ENCODE measurements at regions not wholly inside any gene's neighbourhood (a gene's known extent, or its start where the extent isn't known, plus 50 kb on each side); places are given as distances from the start of the nearest gene placed in this dataset.

GRCh38 chr20:18904192-18904591 lies 90.6 kb downstream of the SCP2D1 start:
- Histone ChIP-seq H4K20me1 (ENCODE audit: insufficient read depth, low read length) (no peaks in the 10 kb centered on the region), H3K79me2 (ENCODE audit: insufficient read depth, low read length) (no peaks in the 10 kb centered on the region), H3K27ac (ENCODE audit: low read depth, low read length) (no peak overlapping the region), H3K4me2 (ENCODE audit: insufficient read depth, low read length) (no peak overlapping the region), H3K9me3 (ENCODE audit: low read depth, low read length) (no peaks in the 10 kb centered on the region), H3K36me3 (ENCODE audit: insufficient read depth, low read length) (no peaks in the 10 kb centered on the region), H3K4me1 (ENCODE audit: insufficient read depth, low read length) (no peaks in the 10 kb centered on the region), H3K27me3 (ENCODE audit: insufficient read depth, low read length) (no peaks in the 10 kb centered on the region), H3K4me3 (ENCODE audit: insufficient read depth, low read length) (no peak overlapping the region), H2AFZ (ENCODE audit: low read length) (no peak overlapping the region)
- DNase-seq (ENCODE audit: insufficient read length, low spot score, missing footprints), result peak; percentile 6
- no peak for TF ChIP-seq CTCF (IDR thresholded peaks at IDR 0.05; ENCODE audit: extremely low read depth, low read depth, low read length)

GRCh38 chr20:18904624-18905023 lies 91.0 kb downstream of the SCP2D1 start:
- H3K4me3 ChIP-seq (ENCODE audit: insufficient read depth, low read length), result no peak overlapping the region
- no peaks in the 10 kb centered on the region for H3K79me2 ChIP-seq (ENCODE audit: insufficient read depth, low read length)
- no peaks in the 10 kb centered on the region for H4K20me1 ChIP-seq (ENCODE audit: insufficient read depth, low read length)
- DNase-seq (ENCODE audit: insufficient read length, low spot score, missing footprints), result no peak
- H3K27me3 ChIP-seq (ENCODE audit: insufficient read depth, low read length), result no peaks in the 10 kb centered on the region
- H3K4me2 ChIP-seq (ENCODE audit: insufficient read depth, low read length), result no peak overlapping the region
- H3K27ac ChIP-seq (ENCODE audit: low read depth, low read length), result no peak overlapping the region
- H3K9me3 ChIP-seq (ENCODE audit: low read depth, low read length), result no peaks in the 10 kb centered on the region
- H3K4me1 ChIP-seq (ENCODE audit: insufficient read depth, low read length), result no peaks in the 10 kb centered on the region
- H3K36me3 ChIP-seq (ENCODE audit: insufficient read depth, low read length), result no peaks in the 10 kb centered on the region
- no peak for TF ChIP-seq CTCF (IDR thresholded peaks at IDR 0.05; ENCODE audit: extremely low read depth, low read depth, low read length)
- no peak overlapping the region for H2AFZ ChIP-seq (ENCODE audit: low read length)

- H4K20me1 ChIP-seq (ENCODE audit: insufficient read depth, low read length), result no peaks in the 10 kb centered on the region
- no peak for DNase-seq (ENCODE audit: insufficient read length, low spot score, missing footprints)
- H3K79me2 ChIP-seq (ENCODE audit: insufficient read depth, low read length), result no peaks in the 10 kb centered on the region
- no peaks in the 10 kb centered on the region for H3K9me3 ChIP-seq (ENCODE audit: low read depth, low read length)
- no peak overlapping the region for H2AFZ ChIP-seq (ENCODE audit: low read length)
- no peaks in the 10 kb centered on the region for H3K4me1 ChIP-seq (ENCODE audit: insufficient read depth, low read length)
- H3K36me3 ChIP-seq (ENCODE audit: insufficient read depth, low read length), result no peaks in the 10 kb centered on the region
- H3K27me3 ChIP-seq (ENCODE audit: insufficient read depth, low read length), result no peaks in the 10 kb centered on the region
- no peak overlapping the region for H3K27ac ChIP-seq (ENCODE audit: low read depth, low read length)
- H3K4me2 ChIP-seq (ENCODE audit: insufficient read depth, low read length), result no peak overlapping the region
- no peak for TF ChIP-seq CTCF (IDR thresholded peaks at IDR 0.05; ENCODE audit: extremely low read depth, low read depth, low read length)
- H3K4me3 ChIP-seq (ENCODE audit: insufficient read depth, low read length), result no peak overlapping the region
Measured at GRCh38 chr20:18906046-18906445, 92.5 kb downstream of the SCP2D1 start.

- no peak for TF ChIP-seq CTCF (IDR thresholded peaks at IDR 0.05; ENCODE audit: extremely low read depth, low read depth, low read length)
- no peak overlapping the region for H3K4me2 ChIP-seq (ENCODE audit: insufficient read depth, low read length)
- no peaks in the 10 kb centered on the region for H4K20me1 ChIP-seq (ENCODE audit: insufficient read depth, low read length)
- H3K9me3 ChIP-seq (ENCODE audit: low read depth, low read length), result no peaks in the 10 kb centered on the region
- no peak overlapping the region for H2AFZ ChIP-seq (ENCODE audit: low read length)
- no peaks in the 10 kb centered on the region for H3K36me3 ChIP-seq (ENCODE audit: insufficient read depth, low read length)
- no peak overlapping the region for H3K4me3 ChIP-seq (ENCODE audit: insufficient read depth, low read length)
- no peaks in the 10 kb centered on the region for H3K4me1 ChIP-seq (ENCODE audit: insufficient read depth, low read length)
- H3K27ac ChIP-seq (ENCODE audit: low read depth, low read length), result no peak overlapping the region
- no peaks in the 10 kb centered on the region for H3K79me2 ChIP-seq (ENCODE audit: insufficient read depth, low read length)
- DNase-seq (ENCODE audit: insufficient read length, low spot score, missing footprints), result no peak
- H3K27me3 ChIP-seq (ENCODE audit: insufficient read depth, low read length), result no peaks in the 10 kb centered on the region
Measured at GRCh38 chr20:18907353-18907752, 93.8 kb downstream of the SCP2D1 start.
